NCI-H446 (cell line): ENCODE measurements at regions not wholly inside any gene's neighbourhood (a gene's known extent, or its start where the extent isn't known, plus 50 kb on each side); places are given as distances from the start of the nearest gene placed in this dataset.
"Not testable (repeated sequence)": the region's sequence is repeated elsewhere in the genome, so short reads cannot be mapped to it uniquely, and the experiment has no call there.

Experiments used
- DNase-seq, 2 experiments: peaks; one replicate each; lab custom pipeline; 2025; lab: John Stamatoyannopoulos, UW

GRCh38 chr4:84279678-84280077 lies 219.4 kb downstream of the NKX6-1 start:
- no peak for DNase-seq

GRCh38 chr4:84277923-84278322 lies 221.2 kb downstream of the NKX6-1 start:
- no peak for DNase-seq

GRCh38 chr4:84276752-84277151 lies 222.3 kb downstream of the NKX6-1 start:
- DNase-seq = no peak

- no peak for DNase-seq
Measured at GRCh38 chr4:84269536-84270044, 229.5 kb downstream of the NKX6-1 start.

GRCh38 chr4:84264652-84265051 lies 234.4 kb downstream of the NKX6-1 start:
- DNase-seq = no peak

- DNase-seq = no peak
Measured at GRCh38 chr4:84263415-84263814, 235.7 kb downstream of the NKX6-1 start.

GRCh38 chr4:84260495-84260894 lies 238.6 kb downstream of the NKX6-1 start:
- no peak for DNase-seq

- DNase-seq = peak in 1 of 2 experiments; percentile 20
Measured at GRCh38 chr4:84258905-84259830, 239.9 kb downstream of the NKX6-1 start.

GRCh38 chr4:84254537-84254936 lies 244.6 kb downstream of the NKX6-1 start:
- DNase-seq = no peak

- no peak for DNase-seq
Measured at GRCh38 chr4:84249521-84249920, 249.6 kb downstream of the NKX6-1 start.

- DNase-seq = not testable (repeated sequence)
Measured at GRCh38 chr4:84245042-84245441, 254.1 kb downstream of the NKX6-1 start.

GRCh38 chr4:84244346-84244801 lies 254.7 kb downstream of the NKX6-1 start:
- peak in 1 of 2 experiments; percentile 29 for DNase-seq

GRCh38 chr4:84243685-84244084 lies 255.4 kb downstream of the NKX6-1 start:
- no peak for DNase-seq

- DNase-seq = no peak
Measured at GRCh38 chr4:84239278-84239845, 259.7 kb downstream of the NKX6-1 start.

- DNase-seq = no peak
Measured at GRCh38 chr4:84238247-84239090, 260.6 kb downstream of the NKX6-1 start.

- DNase-seq = no peak
Measured at GRCh38 chr4:84237008-84237407, 262.1 kb downstream of the NKX6-1 start.

- DNase-seq = no peak
Measured at GRCh38 chr4:84235126-84235944, 263.8 kb downstream of the NKX6-1 start.

- DNase-seq = no peak
Measured at GRCh38 chr4:84232309-84233095, 266.6 kb downstream of the NKX6-1 start.

GRCh38 chr4:84231539-84232055 lies 267.5 kb downstream of the NKX6-1 start:
- DNase-seq = no peak

- DNase-seq = no peak
Measured at GRCh38 chr4:84224522-84224921, 274.6 kb downstream of the NKX6-1 start.
